ENCODE measurements at regions not wholly inside any gene's neighbourhood (a gene's known extent, or its start where the extent isn't known, plus 50 kb on each side); places are given as distances from the start of the nearest gene placed in this dataset.

GRCh38 chr17:77028900-77029299 lies 111.9 kb upstream of the SEC14L1 start:
- TF ChIP-seq CTCF (IDR thresholded peaks at IDR 0.05; ENCODE audit: insufficient read depth, low read length, poor library complexity, severe bottlenecking) (no peak), EZH2phosphoT487 (conservative IDR thresholded peaks at IDR 0.05; ENCODE audit: low read length) (no peak)

Data from SU-DHL-6 (cell line).